ENCODE measurements at regions not wholly inside any gene's neighbourhood (a gene's known extent, or its start where the extent isn't known, plus 50 kb on each side); places are given as distances from the start of the nearest gene placed in this dataset.

DNA sequence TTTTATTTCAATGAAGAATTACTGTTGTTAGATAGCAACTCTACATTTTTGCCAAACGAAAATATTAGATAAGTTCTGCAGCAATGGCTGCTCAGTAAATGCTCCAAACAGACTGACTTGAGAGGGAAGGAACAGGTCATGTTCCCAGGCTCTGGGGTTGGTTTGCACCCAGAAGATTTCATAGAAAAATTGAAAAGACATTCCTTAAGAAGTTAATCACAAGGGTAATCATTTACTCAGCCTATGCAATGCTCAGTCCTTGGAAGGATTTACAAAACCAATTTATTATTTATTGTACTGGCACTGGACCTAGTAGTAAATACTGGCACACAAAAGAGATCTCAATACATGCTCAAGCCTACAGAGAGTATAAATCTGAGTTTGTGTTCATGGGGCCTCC is 179.1 kb upstream of the MTNR1B start:
- no peak overlapping the region for H3K27ac ChIP-seq
- TF ChIP-seq, protein P1, sequence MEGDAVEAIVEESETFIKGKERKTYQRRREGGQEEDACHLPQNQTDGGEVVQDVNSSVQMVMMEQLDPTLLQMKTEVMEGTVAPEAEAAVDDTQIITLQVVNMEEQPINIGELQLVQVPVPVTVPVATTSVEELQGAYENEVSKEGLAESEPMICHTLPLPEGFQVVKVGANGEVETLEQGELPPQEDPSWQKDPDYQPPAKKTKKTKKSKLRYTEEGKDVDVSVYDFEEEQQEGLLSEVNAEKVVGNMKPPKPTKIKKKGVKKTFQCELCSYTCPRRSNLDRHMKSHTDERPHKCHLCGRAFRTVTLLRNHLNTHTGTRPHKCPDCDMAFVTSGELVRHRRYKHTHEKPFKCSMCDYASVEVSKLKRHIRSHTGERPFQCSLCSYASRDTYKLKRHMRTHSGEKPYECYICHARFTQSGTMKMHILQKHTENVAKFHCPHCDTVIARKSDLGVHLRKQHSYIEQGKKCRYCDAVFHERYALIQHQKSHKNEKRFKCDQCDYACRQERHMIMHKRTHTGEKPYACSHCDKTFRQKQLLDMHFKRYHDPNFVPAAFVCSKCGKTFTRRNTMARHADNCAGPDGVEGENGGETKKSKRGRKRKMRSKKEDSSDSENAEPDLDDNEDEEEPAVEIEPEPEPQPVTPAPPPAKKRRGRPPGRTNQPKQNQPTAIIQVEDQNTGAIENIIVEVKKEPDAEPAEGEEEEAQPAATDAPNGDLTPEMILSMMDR (IDR thresholded peaks at IDR 0.05), result no peak
- TF ChIP-seq ZFX (IDR thresholded peaks at IDR 0.05; ENCODE audit: borderline replicate concordance), result no peak

- H3K27ac ChIP-seq, result no peak overlapping the region
- TF ChIP-seq, protein P1 (IDR thresholded peaks at IDR 0.05), result no peak
- no peak for TF ChIP-seq ZFX (IDR thresholded peaks at IDR 0.05; ENCODE audit: borderline replicate concordance)
These were observed 178.4 kb upstream of the MTNR1B start for GRCh38 chr11:92790926-92791616.

DNA sequence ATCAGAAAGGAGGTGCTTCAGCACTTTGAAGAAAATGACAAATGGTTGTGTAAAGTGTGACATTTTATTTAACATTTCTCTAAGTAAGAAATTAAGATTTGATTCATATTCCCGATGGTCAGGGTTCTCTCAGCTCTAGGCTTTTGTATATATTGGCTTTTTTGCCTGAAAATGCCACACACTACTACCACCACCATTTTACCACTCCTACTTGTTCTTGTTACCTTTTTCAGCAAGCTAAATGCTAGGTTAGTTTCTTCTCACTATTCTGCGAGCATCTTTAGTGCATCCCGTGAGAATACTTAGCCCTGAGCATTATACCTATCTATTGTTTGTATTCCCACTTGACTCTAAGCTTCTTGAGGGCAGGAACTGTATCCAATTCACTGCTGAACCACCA is 177.6 kb upstream of the MTNR1B start:
- no peak for TF ChIP-seq ZFX (IDR thresholded peaks at IDR 0.05; ENCODE audit: borderline replicate concordance)
- TF ChIP-seq, protein P1 (IDR thresholded peaks at IDR 0.05), result no peak
- H3K27ac ChIP-seq, result no peak overlapping the region

GRCh38 chr11:92793189-92793588 is 176.3 kb upstream of the MTNR1B start:
- no peak overlapping the region for H3K27ac ChIP-seq
- TF ChIP-seq ZFX (IDR thresholded peaks at IDR 0.05; ENCODE audit: borderline replicate concordance), result no peak
- TF ChIP-seq, protein P1 (IDR thresholded peaks at IDR 0.05), result no peak

DNA sequence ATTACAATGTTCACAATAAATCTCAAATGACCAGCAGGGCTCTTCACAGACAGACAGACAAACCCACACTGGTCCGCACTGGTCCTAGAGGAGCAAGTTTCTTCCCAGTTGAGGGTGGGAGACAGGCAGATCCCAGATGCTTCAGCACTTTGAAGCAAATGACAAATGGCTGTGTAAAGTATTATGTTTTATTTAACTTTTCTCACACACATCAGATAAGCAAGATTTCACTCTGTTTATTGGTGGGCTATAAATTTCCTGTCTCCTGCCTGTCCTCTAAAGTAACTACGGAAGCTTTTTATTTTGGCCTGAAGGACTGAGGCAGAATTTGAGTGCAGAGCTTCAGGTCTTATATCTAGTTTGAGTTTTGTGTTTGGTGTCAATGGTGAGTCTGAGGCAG is 174.7 kb upstream of the MTNR1B start:
- TF ChIP-seq ZFX (IDR thresholded peaks at IDR 0.05; ENCODE audit: borderline replicate concordance), result no peak
- TF ChIP-seq, protein P1 (IDR thresholded peaks at IDR 0.05), result no peak
- H3K27ac ChIP-seq, result no peak overlapping the region

GRCh38 chr11:92796744-92797143 is 172.7 kb upstream of the MTNR1B start:
- no peak overlapping the region for H3K27ac ChIP-seq

DNA sequence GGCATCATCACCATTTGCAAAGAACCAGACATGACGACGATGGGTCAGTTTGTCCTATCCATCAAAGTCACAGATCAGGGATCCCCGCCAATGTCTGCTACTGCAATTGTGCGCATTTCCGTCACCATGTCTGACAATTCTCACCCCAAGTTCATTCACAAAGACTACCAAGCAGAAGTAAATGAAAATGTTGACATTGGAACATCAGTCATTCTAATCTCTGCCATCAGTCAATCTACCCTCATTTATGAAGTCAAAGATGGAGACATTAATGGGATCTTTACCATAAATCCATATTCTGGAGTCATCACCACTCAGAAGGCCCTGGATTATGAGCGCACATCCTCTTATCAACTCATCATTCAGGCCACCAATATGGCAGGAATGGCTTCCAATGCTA is 171.6 kb upstream of the MTNR1B start:
- no peak overlapping the region for H3K27ac ChIP-seq
- no peak for TF ChIP-seq ZFX (IDR thresholded peaks at IDR 0.05; ENCODE audit: borderline replicate concordance)
- TF ChIP-seq, protein P1 (IDR thresholded peaks at IDR 0.05), result no peak

More at GRCh38 chr11:92796744-92797143, 172.7 kb upstream of the MTNR1B start:
- no peak for TF ChIP-seq ZFX (IDR thresholded peaks at IDR 0.05; ENCODE audit: borderline replicate concordance)
- TF ChIP-seq, protein P1 (IDR thresholded peaks at IDR 0.05), result no peak
